ENCODE measurements at regions not wholly inside any gene's neighbourhood (a gene's known extent, or its start where the extent isn't known, plus 50 kb on each side); places are given as distances from the start of the nearest gene placed in this dataset.
A peak's percentile ranks its signal among the peaks of the same experiment; 100 is the strongest.

DNA sequence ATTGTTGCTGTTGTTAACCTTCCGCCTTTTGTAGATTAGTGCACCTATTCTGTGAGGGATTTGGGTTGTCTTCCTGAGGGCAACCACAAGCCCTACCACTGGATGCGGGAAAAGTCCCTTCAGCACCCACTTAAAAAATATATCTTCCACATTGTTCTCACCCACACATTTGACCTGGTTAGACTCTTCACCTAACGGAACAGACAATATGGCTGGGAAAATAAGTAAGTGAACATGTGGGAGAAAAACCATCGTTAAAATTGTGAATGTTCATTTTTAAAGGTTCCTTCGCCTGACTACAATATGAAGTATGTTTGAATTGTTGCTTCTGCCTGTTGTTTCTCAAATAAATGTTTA, 72.0 kb upstream of the MPEG1 start:
- H3K27me3 Mint-ChIP-seq (ENCODE audit: insufficient read depth, unreplicated experiment) = peaks cover 7% of the 10 kb centered on the region
- no peaks in the 10 kb centered on the region for H3K4me1 Mint-ChIP-seq (ENCODE audit: low read depth, unreplicated experiment)
- no peaks in the 10 kb centered on the region for H3K36me3 Mint-ChIP-seq (ENCODE audit: insufficient read depth, unreplicated experiment)

DNA sequence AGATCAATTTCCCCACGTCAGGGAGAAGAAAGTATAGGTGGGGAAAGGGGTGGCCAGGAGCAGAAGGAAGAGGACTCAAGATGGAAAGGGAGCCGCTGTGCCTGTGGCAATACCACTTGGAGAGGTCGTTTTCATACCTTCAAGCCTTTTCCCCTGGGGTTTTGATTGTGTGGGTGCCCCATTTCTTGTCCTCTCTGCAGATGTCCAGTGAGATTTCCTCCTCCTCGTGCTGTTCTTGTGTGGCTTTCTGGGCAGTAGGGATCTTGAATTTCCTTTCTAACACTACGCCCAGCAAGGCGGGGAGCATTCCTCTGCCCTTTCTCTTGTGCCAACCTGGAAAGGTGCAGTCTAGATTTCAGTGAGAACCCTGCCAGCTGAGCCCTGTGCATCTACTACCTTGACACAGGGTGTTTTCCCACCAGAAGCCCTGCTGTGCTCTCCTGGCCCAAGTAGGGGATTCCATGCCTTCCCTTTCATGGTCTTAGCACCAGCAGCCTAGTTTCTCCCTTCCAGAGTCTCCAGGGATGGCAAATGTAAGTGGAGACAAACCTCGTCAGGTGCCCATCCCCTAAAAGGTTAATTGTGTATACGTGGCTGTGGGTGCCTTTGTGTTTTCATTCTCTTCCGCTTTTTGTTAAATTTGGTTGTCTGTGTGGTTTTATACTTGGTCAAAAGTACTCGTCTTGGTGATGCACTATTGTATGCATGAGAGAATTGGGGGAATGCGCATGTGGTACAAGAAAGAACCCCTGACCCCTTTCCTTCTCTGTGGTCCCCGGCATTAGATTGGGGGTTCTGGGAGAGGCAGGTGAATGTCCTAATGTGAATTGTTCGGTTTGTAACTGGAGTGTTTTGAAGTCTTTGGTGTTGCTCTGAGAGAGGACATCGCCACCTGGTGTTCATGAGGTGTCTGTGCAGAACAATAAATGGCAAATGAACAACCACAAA, 71.4 kb upstream of the MPEG1 start:
- H3K9me3 Mint-ChIP-seq (ENCODE audit: unreplicated experiment) = peaks cover 9% of the 10 kb centered on the region
- Histone ChIP-seq H3K36me3 (ENCODE audit: control insufficient read depth, insufficient read depth, low read length) (no peaks in the 10 kb centered on the region), H3K4me3 (ENCODE audit: low read depth, low read length) (no peak overlapping the region), H3K4me1 (no peaks in the 10 kb centered on the region), H3K9me3 (no peaks in the 10 kb centered on the region), H3K27me3 (replicated peaks; ENCODE audit: control insufficient read depth, insufficient read depth, low read length) (no peaks in the 10 kb centered on the region)
- no peak overlapping the region for H3K4me3 Mint-ChIP-seq (ENCODE audit: unreplicated experiment)
- TF ChIP-seq, protein P1, sequence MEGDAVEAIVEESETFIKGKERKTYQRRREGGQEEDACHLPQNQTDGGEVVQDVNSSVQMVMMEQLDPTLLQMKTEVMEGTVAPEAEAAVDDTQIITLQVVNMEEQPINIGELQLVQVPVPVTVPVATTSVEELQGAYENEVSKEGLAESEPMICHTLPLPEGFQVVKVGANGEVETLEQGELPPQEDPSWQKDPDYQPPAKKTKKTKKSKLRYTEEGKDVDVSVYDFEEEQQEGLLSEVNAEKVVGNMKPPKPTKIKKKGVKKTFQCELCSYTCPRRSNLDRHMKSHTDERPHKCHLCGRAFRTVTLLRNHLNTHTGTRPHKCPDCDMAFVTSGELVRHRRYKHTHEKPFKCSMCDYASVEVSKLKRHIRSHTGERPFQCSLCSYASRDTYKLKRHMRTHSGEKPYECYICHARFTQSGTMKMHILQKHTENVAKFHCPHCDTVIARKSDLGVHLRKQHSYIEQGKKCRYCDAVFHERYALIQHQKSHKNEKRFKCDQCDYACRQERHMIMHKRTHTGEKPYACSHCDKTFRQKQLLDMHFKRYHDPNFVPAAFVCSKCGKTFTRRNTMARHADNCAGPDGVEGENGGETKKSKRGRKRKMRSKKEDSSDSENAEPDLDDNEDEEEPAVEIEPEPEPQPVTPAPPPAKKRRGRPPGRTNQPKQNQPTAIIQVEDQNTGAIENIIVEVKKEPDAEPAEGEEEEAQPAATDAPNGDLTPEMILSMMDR (IDR thresholded peaks at IDR 0.05; ENCODE audit: insufficient read depth in 1 of 2, low read depth in 1 of 2, low read length in 1 of 2, severe bottlenecking in 1 of 2, unreplicated experiment in 1 of 2) = peak; percentile 84 to 88
- CTCF ChIA-PET = no interaction called here
- peak in 1 of 2 experiments; percentile 47 for DNase-seq
- no peaks in the 10 kb centered on the region for H3K4me1 Mint-ChIP-seq (ENCODE audit: low read depth, unreplicated experiment)
- no TSS peak for BruUV-seq (replicated peaks)
- POLR2A ChIA-PET = no interaction called here
- H3K27me3 Mint-ChIP-seq (ENCODE audit: insufficient read depth, unreplicated experiment) = peaks cover 5% of the 10 kb centered on the region
- no peaks in the 10 kb centered on the region for H3K36me3 Mint-ChIP-seq (ENCODE audit: insufficient read depth, unreplicated experiment)
- no peak overlapping the region for H3K27ac Mint-ChIP-seq (ENCODE audit: unreplicated experiment)
- intact Hi-C loops (cut with micrococcal nuclease; ENCODE audit: unreplicated experiment) = loop anchor here (1.0 kb wide), 4 partner anchors 21 to 113 kb away; no protein-coding TSS in a partner anchor

More for the DNA sequence above, 72.0 kb upstream of the MPEG1 start:
- H3K27ac Mint-ChIP-seq (ENCODE audit: unreplicated experiment) = no peak overlapping the region
- no peaks in the 10 kb centered on the region for H3K9me3 ChIP-seq
- ChIA-PET POLR2A (no interaction called here), CTCF (no interaction called here)
- TF ChIP-seq, protein P1 (IDR thresholded peaks at IDR 0.05; ENCODE audit: insufficient read depth in 1 of 2, low read depth in 1 of 2, low read length in 1 of 2, severe bottlenecking in 1 of 2, unreplicated experiment in 1 of 2) = no peak
- intact Hi-C loops (cut with micrococcal nuclease; ENCODE audit: unreplicated experiment) = loop anchor here (1.0 kb wide), 4 partner anchors 21 to 113 kb away; no protein-coding TSS in a partner anchor
- no peak for DNase-seq
- H3K4me3 Mint-ChIP-seq (ENCODE audit: unreplicated experiment) = no peak overlapping the region
- no peaks in the 10 kb centered on the region for H3K36me3 ChIP-seq (ENCODE audit: control insufficient read depth, insufficient read depth, low read length)
- no peaks in the 10 kb centered on the region for H3K4me1 ChIP-seq
- no peaks in the 10 kb centered on the region for H3K27me3 ChIP-seq (replicated peaks; ENCODE audit: control insufficient read depth, insufficient read depth, low read length)
- H3K4me3 ChIP-seq (ENCODE audit: low read depth, low read length) = no peak overlapping the region
- peaks cover 9% of the 10 kb centered on the region for H3K9me3 Mint-ChIP-seq (ENCODE audit: unreplicated experiment)
- no TSS peak for BruUV-seq (replicated peaks)

DNA sequence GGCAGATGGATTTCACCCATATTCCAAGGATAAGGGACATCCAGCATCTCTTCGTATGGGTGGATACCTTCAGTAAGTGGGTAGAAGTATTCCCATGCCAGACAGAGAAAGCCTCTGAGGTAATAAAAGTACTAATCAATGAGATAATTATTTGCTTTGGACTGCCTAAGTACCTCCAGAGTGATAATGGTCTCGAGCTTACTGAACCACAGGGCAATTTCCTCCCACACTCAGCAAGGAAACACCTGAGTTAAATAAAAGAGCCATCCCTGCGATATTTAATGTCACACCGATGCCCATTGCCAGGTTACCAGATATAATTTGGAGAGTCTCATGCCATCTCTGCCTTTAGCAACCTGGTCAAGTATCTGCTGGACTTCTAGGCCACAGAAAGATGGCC, 70.6 kb upstream of the MPEG1 start:
- Histone ChIP-seq H3K36me3 (ENCODE audit: control insufficient read depth, insufficient read depth, low read length) (no peaks in the 10 kb centered on the region), H3K4me3 (ENCODE audit: low read depth, low read length) (no peak overlapping the region), H3K27me3 (replicated peaks; ENCODE audit: control insufficient read depth, insufficient read depth, low read length) (no peaks in the 10 kb centered on the region), H3K9me3 (no peaks in the 10 kb centered on the region), H3K4me1 (no peaks in the 10 kb centered on the region)
- no peaks in the 10 kb centered on the region for H3K36me3 Mint-ChIP-seq (ENCODE audit: insufficient read depth, unreplicated experiment)
- DNase-seq = no peak
- H3K27ac Mint-ChIP-seq (ENCODE audit: unreplicated experiment) = no peak overlapping the region
- TF ChIP-seq, protein P1 (IDR thresholded peaks at IDR 0.05; ENCODE audit: insufficient read depth in 1 of 2, low read depth in 1 of 2, low read length in 1 of 2, severe bottlenecking in 1 of 2, unreplicated experiment in 1 of 2) = no peak
- CTCF ChIA-PET = no interaction called here
- intact Hi-C loops (cut with micrococcal nuclease; ENCODE audit: unreplicated experiment) = no loop called here
- peaks cover 9% of the 10 kb centered on the region for H3K9me3 Mint-ChIP-seq (ENCODE audit: unreplicated experiment)
- no peaks in the 10 kb centered on the region for H3K4me1 Mint-ChIP-seq (ENCODE audit: low read depth, unreplicated experiment)
- no peak overlapping the region for H3K4me3 Mint-ChIP-seq (ENCODE audit: unreplicated experiment)
- BruUV-seq (replicated peaks) = no TSS peak
- POLR2A ChIA-PET = no interaction called here
- peaks cover 5% of the 10 kb centered on the region for H3K27me3 Mint-ChIP-seq (ENCODE audit: insufficient read depth, unreplicated experiment)

Data from Caco-2 (cell line).